SK-N-SH (cell line): ENCODE measurements at regions not wholly inside any gene's neighbourhood (a gene's known extent, or its start where the extent isn't known, plus 50 kb on each side); places are given as distances from the start of the nearest gene placed in this dataset.

Experiments used
- CTCF ChIA-PET: fragments of 300-600, 350-600 bp; formaldehyde crosslinking; extraction: SDS; loops from one replicate; lab custom pipeline; 2021; lab: Yijun Ruan, JAX
- POLR2A ChIA-PET: fragments of 350-600 bp; sonication (Branson Sonifier 250); formaldehyde crosslinking; extraction: SDS; loops from one replicate; lab custom pipeline; 2020; ENCODE audit warnings: antibody characterized with exemption, inconsistent platforms; lab: Yijun Ruan, JAX
- DNase-seq: peaks from one replicate; pipeline ENCODE4 v3.0.0; 2012
- H2AFZ ChIP-seq: fragments of 200-600 bp; sonication (generic); 2 replicates; pipeline ENCODE4 v1.8.1; 2016; ENCODE audit warnings: antibody characterized with exemption, mild to moderate bottlenecking, low read depth
- H3F3A ChIP-seq: fragments of 200-600 bp; sonication (generic); replicated peaks from 2 replicates; pipeline ENCODE3; 2016; ENCODE audit warnings: antibody characterized with exemption, mild to moderate bottlenecking; ENCODE audit not compliant: insufficient read depth
- H3K27ac ChIP-seq, 2 experiments: fragments of 200-500 bp in 1 of 2; fragments of 200-600 bp in 1 of 2; sonication (Bioruptor generic) in 1 of 2; sonication (generic), shearing (Covaris generic) in 1 of 2; 2 replicates each; pipeline versions ENCODE4 v1.5.1 to v1.6.1; 2014 to 2016; ENCODE audit warnings: low read depth in 2 of 2, inconsistent platforms in 1 of 2, low read length in 1 of 2, mild to moderate bottlenecking in 1 of 2, mixed read lengths in 1 of 2
- H3K27me3 ChIP-seq: fragments of 200-600 bp; sonication (generic), shearing (Covaris generic); 2 replicates; pipeline ENCODE4 v1.6.1; 2016; ENCODE audit warnings: mixed run types; ENCODE audit not compliant: insufficient read depth
- H3K36me3 ChIP-seq, 2 experiments: fragments of 200-500 bp in 1 of 2; fragments of 200-600 bp in 1 of 2; sonication (Bioruptor generic) in 1 of 2; sonication (generic) in 1 of 2; replicated peaks in 1 of 2; 2 replicates each; pipeline versions ENCODE3 to v1.5.1; 2014 to 2016; ENCODE audit warnings: low read length in 1 of 2, mild to moderate bottlenecking in 1 of 2; ENCODE audit not compliant: insufficient read depth in 2 of 2, control insufficient read depth in 1 of 2
- H3K4me1 ChIP-seq, 2 experiments: fragments of 200-500 bp in 1 of 2; fragments of 200-600 bp in 1 of 2; sonication (Bioruptor generic) in 1 of 2; sonication (generic), shearing (Covaris generic) in 1 of 2; 2 replicates each; pipeline versions ENCODE4 v1.5.1 to v1.6.1; 2014 to 2016; ENCODE audit warnings: low read depth in 1 of 2, low read length in 1 of 2, mixed run types in 1 of 2; ENCODE audit not compliant: insufficient read depth in 2 of 2, control insufficient read depth in 1 of 2
- H3K4me2 ChIP-seq: fragments of 200-600 bp; sonication (generic), shearing (Covaris generic); 2 replicates; pipeline ENCODE4 v1.6.1; 2017; ENCODE audit warnings: mixed run types
- H3K4me3 ChIP-seq, 2 experiments: fragments of 200-500 bp in 1 of 2; fragments of 200-600 bp in 1 of 2; sonication (Bioruptor generic) in 1 of 2; sonication (generic), shearing (Covaris generic) in 1 of 2; 2 replicates each; pipeline versions ENCODE4 v1.5.1 to v1.8.1; 2014 to 2016; ENCODE audit warnings: low read depth in 2 of 2, inconsistent platforms in 1 of 2, low read length in 1 of 2, mild to moderate bottlenecking in 1 of 2, mixed read lengths in 1 of 2, moderate library complexity in 1 of 2
- H3K79me2 ChIP-seq: fragments of 200-600 bp; sonication (generic); 2 replicates; pipeline ENCODE4 v1.8.1; 2017; ENCODE audit warnings: mild to moderate bottlenecking; ENCODE audit not compliant: insufficient read depth
- H3K9ac ChIP-seq: fragments of 200-600 bp; sonication (generic); 2 replicates; pipeline ENCODE4 v1.6.1; 2017; ENCODE audit warnings: mixed run types
- H3K9me2 ChIP-seq: fragments of 200-600 bp; sonication (generic); 2 replicates; pipeline ENCODE4 v1.6.1; 2017; ENCODE audit warnings: mixed run types
- H3K9me3 ChIP-seq: fragments of 200-600 bp; sonication (generic); 2 replicates; pipeline ENCODE4 v1.6.1; 2017; ENCODE audit warnings: mixed run types, mild to moderate bottlenecking, moderate library complexity
- H4K20me1 ChIP-seq: fragments of 200-600 bp; sonication (generic); 2 replicates; pipeline ENCODE4 v1.6.1; 2017; ENCODE audit warnings: mild to moderate bottlenecking, mixed run types; ENCODE audit not compliant: insufficient read depth
- EP300 ChIP-seq, 2 experiments: IDR thresholded peaks; 2 replicates each; pipeline versions ENCODE4 v1.4.0 to v1.6.1; 2012; ENCODE audit warnings: borderline replicate concordance in 1 of 2, low read depth in 1 of 2, low read length in 1 of 2
- EZH2phosphoT487 ChIP-seq: fragments of 200-600 bp; sonication (generic); IDR thresholded peaks from 2 replicates; pipeline ENCODE4 v1.6.1; 2017; ENCODE audit warnings: low read depth, mixed run types, mild to moderate bottlenecking, antibody characterized with exemption, moderate library complexity, borderline replicate concordance
- GABPA ChIP-seq: IDR thresholded peaks from 2 replicates; pipeline ENCODE4 v1.4.0; 2012; ENCODE audit warnings: low read depth, mild to moderate bottlenecking
- MEF2A ChIP-seq: IDR thresholded peaks from 2 replicates; pipeline ENCODE4 v1.4.0; 2012; ENCODE audit warnings: low read depth, borderline replicate concordance
- PBX3 ChIP-seq: IDR thresholded peaks from 2 replicates; pipeline ENCODE4; 2012
- POLR2AphosphoS5 ChIP-seq: IDR thresholded peaks from 2 replicates; pipeline ENCODE4 v1.6.1; 2012; ENCODE audit warnings: low read depth, low read length
- REST ChIP-seq: IDR thresholded peaks from 2 replicates; pipeline ENCODE4 v1.6.1; 2012; ENCODE audit warnings: mild to moderate bottlenecking, low read depth, low read length, moderate library complexity
- SMC3 ChIP-seq: IDR thresholded peaks from 2 replicates; pipeline ENCODE4 v1.6.1; 2012; ENCODE audit warnings: low read depth, low read length, improper control_type of control experiment
- TCF12 ChIP-seq: IDR thresholded peaks from 2 replicates; pipeline ENCODE4 v1.4.0; 2012
- USF2 ChIP-seq: fragments of 150-350 bp; IDR thresholded peaks from 2 replicates; pipeline ENCODE4 v1.6.1; 2017; ENCODE audit warnings: antibody characterized with exemption, low read length, low read depth, borderline replicate concordance
- YY1 ChIP-seq: IDR thresholded peaks from 2 replicates; pipeline ENCODE4 v1.4.0; 2012; ENCODE audit warnings: low read depth, mild to moderate bottlenecking
- WGBS: methylation state at CpG from one replicate; pipeline ENCODE4 v1.1.6; 2017; ENCODE audit warnings: low lambda C conversion rate; 5-methylcytosine and 5-hydroxymethylcytosine counted together
- TF ChIP-seq, protein P1 (sequence below): IDR thresholded peaks from 2 replicates; pipeline ENCODE4 v1.4.0; 2012; ENCODE audit warnings: low read depth, borderline replicate concordance
- TF ChIP-seq, protein P2 (sequence below): fragments of 200-600 bp; sonication (generic); IDR thresholded peaks from 2 replicates; pipeline ENCODE4 v1.6.1; 2017; ENCODE audit warnings: antibody characterized with exemption, mild to moderate bottlenecking, moderate library complexity

DNA sequence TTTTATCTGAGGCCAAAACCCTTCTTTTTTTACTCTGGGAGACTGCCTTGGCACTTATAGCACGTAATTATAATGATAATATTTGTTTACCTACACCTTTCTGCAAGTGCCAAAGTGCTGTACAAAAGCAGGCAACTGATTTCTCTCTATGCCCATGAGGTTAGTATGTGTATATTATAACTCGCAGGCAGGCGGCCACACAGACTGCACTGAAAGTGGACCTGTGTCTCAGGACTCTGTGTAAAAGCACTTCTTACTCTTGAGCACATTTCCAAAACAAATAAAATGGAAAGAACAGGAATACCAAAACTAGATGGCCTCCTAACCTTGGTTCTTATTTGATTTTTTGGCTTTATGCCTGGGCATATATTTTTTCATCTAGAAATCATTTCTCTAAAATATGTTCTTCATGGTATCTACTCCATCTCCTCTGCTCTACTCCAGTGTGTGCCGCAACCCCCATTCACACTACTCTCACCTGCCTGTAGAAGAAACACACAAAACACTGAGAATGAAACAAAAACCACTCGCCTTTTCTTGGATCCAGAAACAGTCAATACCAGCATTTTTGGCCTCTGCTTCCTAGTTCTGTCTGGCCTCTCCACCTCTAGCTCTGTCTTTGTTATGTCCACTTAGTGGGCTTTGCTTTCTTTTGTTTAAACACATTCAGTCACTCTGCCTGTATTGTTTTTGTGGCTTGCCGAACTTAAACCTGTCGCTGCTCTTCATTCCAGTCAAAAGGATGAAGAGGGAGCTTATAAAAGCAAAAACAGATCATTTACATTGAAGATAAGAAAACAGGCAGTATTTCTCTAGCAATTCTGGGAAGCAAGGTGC lies 934.5 kb upstream of the TENM3 start:
- Histone ChIP-seq H3K27me3 (no peaks in the 10 kb centered on the region), H3K9me2 (no peaks in the 10 kb centered on the region), H3K27ac (no peak overlapping the region), H2AFZ (no peak overlapping the region), H3K4me2 (no peak overlapping the region), H3K4me3 (no peak overlapping the region), H3K4me1 (no peaks in the 10 kb centered on the region; a peak in 1 of 4 replicates), H3K9ac (no peak overlapping the region), H3K79me2 (no peaks in the 10 kb centered on the region), H4K20me1 (no peaks in the 10 kb centered on the region), H3K36me3 (no peaks in the 10 kb centered on the region), H3F3A (no peaks in the 10 kb centered on the region), H3K9me3 (no peaks in the 10 kb centered on the region)
- POLR2A ChIA-PET = no interaction called here
- CTCF ChIA-PET = interaction anchor here (1.1 kb wide), 1 partner anchor 220 kb away, joined by 3 read pairs; no protein-coding TSS in a partner anchor
- WGBS = 43% methylated on average over 7 of the region's 7 CpGs
- no peak for TF ChIP-seq SMC3
- no peak for TF ChIP-seq POLR2AphosphoS5
- TF ChIP-seq TCF12 = no peak
- no peak for DNase-seq

DNA sequence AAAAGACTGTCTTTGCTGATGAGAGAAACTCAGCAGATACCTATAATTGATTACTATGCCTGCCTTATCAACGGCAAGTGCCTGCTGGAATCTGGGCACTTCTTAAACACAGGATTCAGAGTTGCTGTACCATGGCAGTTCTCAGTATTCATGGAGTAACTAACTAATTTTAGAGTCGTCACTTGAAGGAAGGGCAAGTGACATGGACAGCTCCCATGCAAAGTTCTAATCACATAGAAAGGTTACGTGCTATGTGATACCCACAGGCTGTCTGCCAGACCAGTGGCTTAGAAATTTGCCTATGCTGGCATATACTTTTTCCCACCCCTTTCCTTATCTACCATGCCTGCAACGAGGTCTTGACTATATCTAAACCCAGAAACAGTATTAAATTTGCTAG lies 931.1 kb upstream of the TENM3 start:
- no peaks in the 10 kb centered on the region for H3K27me3 ChIP-seq
- no peaks in the 10 kb centered on the region for H3K36me3 ChIP-seq
- H3K79me2 ChIP-seq = no peaks in the 10 kb centered on the region
- WGBS = 20% methylated on average over 4 of the region's 4 CpGs
- H3K4me3 ChIP-seq = no peak overlapping the region
- CTCF ChIA-PET = interaction anchor here (0.6 to 1.2 kb wide), 2 partner anchors 13 to 1309 kb away, joined by 3 read pairs; no protein-coding TSS in a partner anchor
- no peaks in the 10 kb centered on the region for H3K9me2 ChIP-seq
- H3K4me2 ChIP-seq = no peak overlapping the region
- H3K9ac ChIP-seq = no peak overlapping the region
- no peaks in the 10 kb centered on the region; a peak in 1 of 4 replicates for H3K4me1 ChIP-seq
- no peak overlapping the region for H3K27ac ChIP-seq
- no peaks in the 10 kb centered on the region for H4K20me1 ChIP-seq
- DNase-seq = no peak
- no peak overlapping the region for H2AFZ ChIP-seq
- TF ChIP-seq REST (no peak), YY1 (no peak), PBX3 (no peak), MEF2A (no peak), EP300 (IDR thresholded peaks at IDR 0.05; ENCODE audit: borderline replicate concordance in 1 of 2, low read depth in 1 of 2, low read length in 1 of 2) (no peak), GABPA (no peak), USF2 (no peak), EZH2phosphoT487 (no peak)
- TF ChIP-seq, protein P1, sequence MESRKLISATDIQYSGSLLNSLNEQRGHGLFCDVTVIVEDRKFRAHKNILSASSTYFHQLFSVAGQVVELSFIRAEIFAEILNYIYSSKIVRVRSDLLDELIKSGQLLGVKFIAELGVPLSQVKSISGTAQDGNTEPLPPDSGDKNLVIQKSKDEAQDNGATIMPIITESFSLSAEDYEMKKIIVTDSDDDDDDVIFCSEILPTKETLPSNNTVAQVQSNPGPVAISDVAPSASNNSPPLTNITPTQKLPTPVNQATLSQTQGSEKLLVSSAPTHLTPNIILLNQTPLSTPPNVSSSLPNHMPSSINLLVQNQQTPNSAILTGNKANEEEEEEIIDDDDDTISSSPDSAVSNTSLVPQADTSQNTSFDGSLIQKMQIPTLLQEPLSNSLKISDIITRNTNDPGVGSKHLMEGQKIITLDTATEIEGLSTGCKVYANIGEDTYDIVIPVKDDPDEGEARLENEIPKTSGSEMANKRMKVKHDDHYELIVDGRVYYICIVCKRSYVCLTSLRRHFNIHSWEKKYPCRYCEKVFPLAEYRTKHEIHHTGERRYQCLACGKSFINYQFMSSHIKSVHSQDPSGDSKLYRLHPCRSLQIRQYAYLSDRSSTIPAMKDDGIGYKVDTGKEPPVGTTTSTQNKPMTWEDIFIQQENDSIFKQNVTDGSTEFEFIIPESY = no peak
- TF ChIP-seq, protein P2, sequence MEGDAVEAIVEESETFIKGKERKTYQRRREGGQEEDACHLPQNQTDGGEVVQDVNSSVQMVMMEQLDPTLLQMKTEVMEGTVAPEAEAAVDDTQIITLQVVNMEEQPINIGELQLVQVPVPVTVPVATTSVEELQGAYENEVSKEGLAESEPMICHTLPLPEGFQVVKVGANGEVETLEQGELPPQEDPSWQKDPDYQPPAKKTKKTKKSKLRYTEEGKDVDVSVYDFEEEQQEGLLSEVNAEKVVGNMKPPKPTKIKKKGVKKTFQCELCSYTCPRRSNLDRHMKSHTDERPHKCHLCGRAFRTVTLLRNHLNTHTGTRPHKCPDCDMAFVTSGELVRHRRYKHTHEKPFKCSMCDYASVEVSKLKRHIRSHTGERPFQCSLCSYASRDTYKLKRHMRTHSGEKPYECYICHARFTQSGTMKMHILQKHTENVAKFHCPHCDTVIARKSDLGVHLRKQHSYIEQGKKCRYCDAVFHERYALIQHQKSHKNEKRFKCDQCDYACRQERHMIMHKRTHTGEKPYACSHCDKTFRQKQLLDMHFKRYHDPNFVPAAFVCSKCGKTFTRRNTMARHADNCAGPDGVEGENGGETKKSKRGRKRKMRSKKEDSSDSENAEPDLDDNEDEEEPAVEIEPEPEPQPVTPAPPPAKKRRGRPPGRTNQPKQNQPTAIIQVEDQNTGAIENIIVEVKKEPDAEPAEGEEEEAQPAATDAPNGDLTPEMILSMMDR = no peak
- H3F3A ChIP-seq = no peaks in the 10 kb centered on the region
- POLR2A ChIA-PET = no interaction called here
- H3K9me3 ChIP-seq = no peaks in the 10 kb centered on the region
